NCI-H748 (cell line): ENCODE measurements at regions not wholly inside any gene's neighbourhood (a gene's known extent, or its start where the extent isn't known, plus 50 kb on each side); places are given as distances from the start of the nearest gene placed in this dataset.

Experiments used
- DNase-seq: peaks from one replicate; lab custom pipeline; 2025; ENCODE audit not compliant: unreplicated experiment; lab: John Stamatoyannopoulos, UW

DNA sequence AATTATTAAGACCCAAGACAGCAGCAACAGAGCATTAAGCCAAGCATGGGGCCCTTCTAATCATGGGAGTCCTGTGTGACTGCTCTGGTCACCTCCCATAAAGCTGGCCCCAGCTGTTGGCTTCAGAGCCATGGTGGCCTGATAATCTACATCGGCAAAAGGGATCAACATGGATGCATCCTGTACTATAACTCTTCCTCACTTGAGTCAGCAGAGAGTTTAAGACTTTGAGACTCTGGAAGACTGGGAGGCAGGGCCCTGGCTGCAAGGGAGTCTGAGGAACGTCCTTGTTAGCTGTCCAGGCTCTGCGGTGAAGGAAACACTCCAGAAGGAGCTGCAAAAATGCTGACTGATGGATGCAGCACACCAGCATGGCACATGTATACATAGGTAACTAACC is 95.0 kb upstream of the KIAA1217 start:
- DNase-seq = no peak

DNA sequence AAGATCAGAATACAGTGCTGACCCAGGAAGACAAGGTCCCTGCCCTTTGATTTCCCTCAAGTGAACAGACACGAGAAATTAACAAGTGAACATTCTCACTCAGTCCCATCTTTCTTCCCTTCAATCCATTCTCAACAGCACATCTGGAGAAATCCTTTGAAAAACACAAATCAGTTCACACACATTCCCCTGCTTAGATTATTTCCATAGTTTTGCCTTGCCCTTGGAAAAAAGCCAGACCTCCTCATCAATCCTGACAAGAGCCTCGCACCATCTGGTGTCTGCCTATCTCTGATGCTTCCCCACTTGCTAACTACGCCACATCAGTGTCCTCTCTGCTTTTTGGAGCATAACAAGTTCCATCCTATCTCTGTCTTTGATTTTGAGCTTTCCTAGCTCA is 94.4 kb upstream of the KIAA1217 start:
- no peak for DNase-seq

GRCh38 chr10:24115403-24115802 is 93.5 kb upstream of the KIAA1217 start:
- DNase-seq = no peak

- no peak for DNase-seq
These were observed 90.7 kb upstream of the KIAA1217 start for GRCh38 chr10:24118246-24118645.

DNA sequence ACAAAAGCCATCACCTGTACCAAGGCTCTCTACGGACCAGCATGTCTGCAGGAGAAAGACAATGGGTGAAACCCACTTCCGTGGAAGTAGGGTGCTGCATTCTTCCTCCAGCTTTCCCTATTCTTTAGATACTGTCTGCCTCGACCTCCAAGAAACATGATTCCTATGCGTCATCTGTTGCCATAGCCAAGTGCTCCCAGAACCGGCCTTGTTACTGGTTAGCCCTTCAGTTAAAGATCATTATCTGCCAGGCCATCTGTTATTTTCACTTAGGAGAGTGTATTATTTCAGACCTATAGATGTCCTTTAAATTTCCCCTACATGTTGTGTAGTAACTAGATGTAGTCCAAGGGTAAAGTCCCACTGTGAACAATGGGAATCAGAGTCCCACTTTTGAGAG is 89.0 kb upstream of the KIAA1217 start:
- no peak for DNase-seq

DNA sequence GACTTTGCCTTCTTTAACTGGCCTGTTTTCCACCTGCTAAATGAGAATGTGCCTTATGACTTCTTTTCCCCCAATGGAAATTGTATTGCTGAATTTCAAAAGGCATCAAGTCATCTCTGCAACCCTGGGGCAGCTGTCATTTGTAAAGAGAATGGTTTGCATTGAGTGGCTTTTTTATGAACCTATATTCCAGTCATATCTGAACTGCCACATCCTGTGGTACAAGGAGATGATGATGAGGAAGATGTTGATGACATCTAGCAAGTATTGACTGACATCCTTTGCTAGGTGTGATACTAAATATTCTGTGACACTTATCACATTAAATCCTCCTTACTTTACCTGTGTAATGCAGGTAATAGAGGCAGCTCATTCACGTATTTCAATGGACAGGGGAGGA is 88.3 kb upstream of the KIAA1217 start:
- no peak for DNase-seq

DNA sequence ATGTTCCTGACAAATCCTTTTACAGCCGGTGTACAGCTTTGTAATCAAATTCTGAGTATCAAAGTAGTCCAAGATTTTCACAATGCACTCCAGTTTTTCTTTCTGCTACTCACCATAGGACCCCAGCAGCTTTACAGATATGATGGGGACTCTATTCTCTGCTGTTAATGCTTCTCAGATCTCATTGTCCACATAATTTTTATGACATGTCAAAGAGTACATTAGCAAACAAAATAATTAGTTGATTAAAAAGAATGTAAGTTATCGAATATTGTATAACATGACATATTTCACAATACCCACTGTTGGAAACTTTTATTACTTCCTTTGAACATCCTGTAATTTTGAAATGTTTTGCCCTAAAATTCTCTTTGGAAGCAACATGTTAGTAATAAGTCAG is 81.4 kb upstream of the KIAA1217 start:
- no peak for DNase-seq

DNA sequence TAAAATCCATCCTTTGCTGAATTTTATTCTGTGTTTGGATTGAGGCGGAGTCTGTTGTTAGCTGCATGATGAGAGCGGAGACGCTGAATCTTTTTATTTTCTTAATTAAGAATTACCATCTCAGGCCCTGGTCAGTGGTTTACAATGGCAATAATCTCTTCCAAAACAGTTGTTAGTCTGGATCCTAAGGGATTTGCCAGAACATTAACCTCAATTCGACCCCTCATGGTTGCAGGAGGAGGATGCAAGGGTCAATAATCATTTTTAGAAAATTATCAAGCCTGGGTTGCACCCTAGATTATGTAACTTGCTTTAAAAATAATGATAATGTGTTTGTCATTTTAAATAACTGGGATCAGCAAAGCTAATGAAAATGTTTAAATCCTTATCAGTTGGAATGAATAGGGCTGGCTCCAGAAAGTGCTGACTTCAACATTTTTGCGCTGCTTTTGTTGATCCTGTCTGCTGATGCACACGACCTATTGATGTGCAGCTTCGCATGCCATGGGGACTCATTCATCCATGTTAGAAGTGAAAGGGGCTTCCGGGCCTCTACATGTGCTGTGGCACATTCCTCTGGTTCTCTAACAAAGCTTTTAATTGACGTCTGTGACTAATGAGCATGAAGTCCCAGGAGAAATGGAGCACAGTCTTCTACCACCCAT is 80.7 kb upstream of the KIAA1217 start:
- DNase-seq = no peak

DNA sequence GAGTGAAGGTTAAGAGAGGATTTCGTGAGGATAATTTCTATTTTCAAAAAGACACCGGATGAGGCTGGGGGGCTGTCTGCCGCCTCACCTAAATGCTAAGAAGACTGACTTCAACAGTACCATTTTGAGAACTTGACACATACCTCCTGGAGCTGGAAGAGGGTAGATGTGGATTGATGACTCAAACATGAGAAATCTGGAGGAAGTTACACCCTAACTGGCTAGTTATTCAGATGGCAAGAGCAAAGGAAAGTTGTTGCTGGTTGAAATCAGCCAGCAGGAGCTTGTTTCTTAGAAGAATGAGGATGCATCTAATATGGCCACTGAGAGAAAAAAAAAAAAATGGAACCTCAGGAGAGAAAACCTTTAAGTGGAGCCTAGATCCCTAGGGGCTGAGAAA is 76.2 kb upstream of the KIAA1217 start:
- no peak for DNase-seq

DNA sequence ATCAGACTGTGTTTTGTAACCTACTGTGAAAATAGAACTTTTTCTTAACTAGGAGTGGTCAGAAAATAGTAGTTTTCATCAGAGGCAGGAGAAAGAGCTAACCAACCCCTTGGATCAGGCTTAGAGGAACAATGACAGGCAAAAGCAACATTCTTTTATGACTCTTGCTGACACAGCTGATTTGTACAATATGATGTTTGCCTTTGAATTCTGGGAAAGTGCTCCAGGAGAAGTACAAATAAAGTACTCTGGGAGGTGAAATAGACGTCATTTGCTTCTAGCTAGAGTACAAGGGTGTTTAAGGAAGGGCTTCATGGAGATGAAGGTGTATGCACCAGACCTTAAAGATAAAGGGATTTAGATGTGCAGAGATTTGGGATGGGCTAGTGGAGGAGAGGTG is 75.1 kb upstream of the KIAA1217 start:
- no peak for DNase-seq

- no peak for DNase-seq
These were observed 72.9 kb upstream of the KIAA1217 start for GRCh38 chr10:24136070-24136469.

GRCh38 chr10:24147321-24147720 is 61.6 kb upstream of the KIAA1217 start:
- DNase-seq = no peak

- no peak for DNase-seq
These were observed 59.3 kb upstream of the KIAA1217 start for GRCh38 chr10:24149640-24150039.

- no peak for DNase-seq
These were observed 58.1 kb upstream of the KIAA1217 start for GRCh38 chr10:24150853-24151252.

GRCh38 chr10:24152270-24152669 is 56.7 kb upstream of the KIAA1217 start:
- no peak for DNase-seq

GRCh38 chr10:24153031-24153430 is 55.9 kb upstream of the KIAA1217 start:
- no peak for DNase-seq

DNA sequence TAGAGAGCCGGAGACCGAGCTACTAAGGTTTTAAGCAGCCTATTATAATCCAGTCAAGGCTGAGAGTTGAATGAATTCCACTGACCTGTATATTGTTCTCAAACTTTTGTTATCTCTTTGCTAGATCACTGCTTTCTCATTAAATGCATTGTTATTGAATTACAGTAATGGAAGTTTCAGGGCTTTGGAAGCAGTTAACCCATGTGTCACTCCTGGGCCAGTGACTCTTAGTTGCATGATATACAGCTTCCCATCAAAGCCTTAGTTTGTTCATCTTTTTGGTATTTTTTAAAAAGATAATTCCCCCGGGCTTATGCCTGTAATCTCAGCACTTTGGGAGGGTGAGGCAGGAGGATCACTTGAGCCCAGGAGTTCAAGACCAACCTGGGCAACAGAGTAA is 55.4 kb upstream of the KIAA1217 start:
- DNase-seq = no peak

DNA sequence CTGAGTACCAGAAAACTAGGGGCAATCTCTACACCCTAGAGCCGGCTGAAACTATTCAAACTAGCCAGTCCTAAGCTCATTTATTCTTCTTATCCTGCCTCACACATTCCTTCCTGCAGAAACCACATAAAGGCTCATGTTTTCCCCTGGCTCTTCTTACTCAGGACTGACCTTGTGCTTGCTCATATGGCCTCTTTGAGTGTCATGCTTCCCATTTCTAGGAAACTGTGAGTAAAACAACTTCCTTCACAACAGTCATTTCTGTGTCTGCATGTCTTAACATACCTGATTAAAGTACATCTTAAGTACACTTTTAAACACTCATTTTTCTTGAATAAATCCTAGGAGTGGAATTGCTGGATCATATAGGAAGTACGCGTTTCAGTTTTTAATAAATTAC is 52.3 kb upstream of the KIAA1217 start:
- no peak for DNase-seq

DNA sequence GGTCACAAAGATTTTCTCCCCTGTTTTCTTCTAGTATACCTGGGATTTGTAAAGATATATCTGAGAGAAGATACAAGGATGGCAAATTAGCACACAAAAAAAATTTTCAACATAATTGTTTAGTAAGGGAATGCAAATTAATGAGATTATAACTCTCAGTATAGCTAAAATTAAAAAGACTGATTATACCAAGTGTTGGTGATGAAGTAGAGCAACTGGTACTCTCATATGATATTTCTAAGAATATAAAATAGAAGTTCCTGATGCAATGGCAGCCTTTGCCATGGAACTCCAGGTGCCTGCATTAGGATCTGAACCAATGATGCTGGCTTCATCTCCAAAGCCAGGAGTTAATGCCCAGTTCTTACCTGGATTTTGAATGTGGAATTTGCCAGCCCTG is 51.4 kb upstream of the KIAA1217 start:
- DNase-seq = no peak
